ENCODE measurements at regions not wholly inside any gene's neighbourhood (a gene's known extent, or its start where the extent isn't known, plus 50 kb on each side); places are given as distances from the start of the nearest gene placed in this dataset.

DNA sequence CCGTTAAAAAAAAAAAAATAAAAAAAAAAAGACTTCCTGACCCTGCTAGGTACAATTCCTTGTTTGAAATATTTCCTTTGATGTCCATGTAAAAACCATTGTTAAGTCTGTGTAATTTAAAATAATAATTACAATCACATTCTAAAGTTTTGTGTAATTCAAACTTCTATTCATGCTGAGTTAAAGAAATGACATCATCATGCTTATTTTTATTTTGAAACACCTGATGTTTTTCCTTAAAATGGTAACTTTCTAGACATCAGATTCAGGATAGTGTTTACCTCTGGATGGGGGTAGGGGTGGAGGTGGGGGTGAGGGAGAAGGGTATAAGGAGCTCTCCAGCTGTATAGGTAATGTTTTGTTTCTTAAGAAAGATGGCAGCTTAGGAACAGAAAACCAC is 92.8 kb downstream of the ADCYAP1 start:
- Histone ChIP-seq H3K36me3 (ENCODE audit: insufficient read depth, low read length) (no peaks in the 10 kb centered on the region), H3K27me3 (ENCODE audit: insufficient read depth, low read length) (no peaks in the 10 kb centered on the region), H3K27ac (ENCODE audit: low read depth, low read length) (no peak overlapping the region), H3K9me3 (ENCODE audit: control insufficient read depth in 1 of 2, low read length in 2 of 2) (no peaks in the 10 kb centered on the region), H3K4me3 (ENCODE audit: low read length in 2 of 2) (no peak overlapping the region), H3K4me1 (ENCODE audit: insufficient read depth, low read length) (no peaks in the 10 kb centered on the region)
- CTCF ChIA-PET (ENCODE audit: partially characterized antibody) = no interaction called here
- no peaks in the 10 kb centered on the region for H3K4me1 Mint-ChIP-seq
- H3K27ac Mint-ChIP-seq = no peak overlapping the region
- peaks cover 0 to 3% of the 10 kb centered on the region in 2 donors for H3K27me3 Mint-ChIP-seq
- H3K9me3 Mint-ChIP-seq = peaks cover 0 to 16% (median 5%) of the 10 kb centered on the region in 8 donors
- no peaks in the 10 kb centered on the region for H3K36me3 Mint-ChIP-seq
- no peak for DNase-seq
- intact Hi-C loops (cut with micrococcal nuclease) = no loop called here
- POLR2A ChIA-PET (ENCODE audit: partially characterized antibody) = no interaction called here
- no peak overlapping the region for H3K4me3 Mint-ChIP-seq

DNA sequence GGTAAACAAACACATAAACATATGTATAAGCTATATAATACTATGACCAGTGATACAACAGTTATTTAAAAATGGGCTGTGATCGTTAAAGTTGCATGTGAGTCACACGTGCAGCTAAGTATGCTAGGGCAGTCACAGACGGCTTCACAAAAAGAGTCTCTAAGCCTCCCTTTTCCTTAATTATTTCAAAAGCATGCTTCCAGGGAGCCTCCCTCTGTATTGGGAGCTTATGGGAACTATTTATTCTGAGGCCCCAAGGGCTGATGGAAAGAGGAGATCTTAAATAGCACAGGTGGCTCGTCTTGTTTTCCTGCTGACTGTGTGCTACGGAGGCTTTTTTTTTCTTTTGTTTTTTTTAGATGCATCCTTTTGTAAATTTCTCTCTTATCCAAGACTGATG is 94.3 kb downstream of the ADCYAP1 start:
- H3K27ac Mint-ChIP-seq = no peak overlapping the region
- ChIA-PET POLR2A (ENCODE audit: partially characterized antibody) (no interaction called here), CTCF (ENCODE audit: partially characterized antibody) (no interaction called here)
- intact Hi-C loops (cut with micrococcal nuclease) = no loop called here
- no peak overlapping the region for H3K4me3 Mint-ChIP-seq
- no peak for DNase-seq
- H3K27me3 Mint-ChIP-seq = peaks cover 0 to 3% of the 10 kb centered on the region in 2 donors
- H3K36me3 ChIP-seq (ENCODE audit: insufficient read depth, low read length) = no peaks in the 10 kb centered on the region
- no peaks in the 10 kb centered on the region for H3K27me3 ChIP-seq (ENCODE audit: insufficient read depth, low read length)
- no peaks in the 10 kb centered on the region for H3K36me3 Mint-ChIP-seq
- no peak overlapping the region for H3K4me3 ChIP-seq (ENCODE audit: low read length in 2 of 2)
- no peaks in the 10 kb centered on the region for H3K4me1 Mint-ChIP-seq
- H3K4me1 ChIP-seq (ENCODE audit: insufficient read depth, low read length) = no peaks in the 10 kb centered on the region
- no peaks in the 10 kb centered on the region for H3K9me3 ChIP-seq (ENCODE audit: control insufficient read depth in 1 of 2, low read length in 2 of 2)
- peaks cover 0 to 20% (median 8%) of the 10 kb centered on the region in 8 donors for H3K9me3 Mint-ChIP-seq
- H3K27ac ChIP-seq (ENCODE audit: low read depth, low read length) = no peak overlapping the region

DNA sequence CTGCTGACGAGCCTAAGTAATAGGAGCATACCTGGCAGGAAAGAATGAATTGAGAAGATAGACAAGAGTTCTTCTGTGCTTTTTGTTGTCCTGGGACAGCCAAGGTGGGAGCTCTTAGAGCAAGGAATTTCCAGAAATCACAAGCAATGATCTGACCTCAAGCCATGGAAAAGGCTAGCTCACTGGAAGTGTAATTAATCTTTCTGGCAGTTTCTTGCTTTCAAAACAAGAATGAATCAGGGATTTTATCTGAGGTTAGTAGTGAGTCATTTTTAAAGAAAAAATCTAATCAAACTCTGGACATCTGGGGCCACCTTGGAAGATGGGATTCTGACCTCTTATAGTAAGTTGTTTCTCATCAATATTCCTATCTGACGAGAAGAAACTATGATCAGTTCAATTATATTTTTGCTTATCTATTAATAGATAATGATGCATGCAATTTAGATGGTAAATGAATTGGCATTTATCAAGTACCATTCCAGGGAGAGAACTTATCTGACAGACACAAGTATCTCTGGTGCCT is 98.0 kb downstream of the ADCYAP1 start:
- Mint-ChIP-seq H3K9me3 (peaks cover 0 to 8% (median 4%) of the 10 kb centered on the region in 8 donors), H3K4me1 (no peaks in the 10 kb centered on the region), H3K4me3 (no peak overlapping the region), H3K27me3 (no peaks in the 10 kb centered on the region), H3K36me3 (no peaks in the 10 kb centered on the region), H3K27ac (no peak overlapping the region)
- Histone ChIP-seq H3K4me3 (ENCODE audit: low read length in 2 of 2) (no peak overlapping the region), H3K27me3 (ENCODE audit: insufficient read depth, low read length) (no peaks in the 10 kb centered on the region), H3K36me3 (ENCODE audit: insufficient read depth, low read length) (no peaks in the 10 kb centered on the region), H3K27ac (ENCODE audit: low read depth, low read length) (no peak overlapping the region), H3K9me3 (ENCODE audit: control insufficient read depth in 1 of 2, low read length in 2 of 2) (no peaks in the 10 kb centered on the region), H3K4me1 (ENCODE audit: insufficient read depth, low read length) (no peaks in the 10 kb centered on the region)
- POLR2A ChIA-PET (ENCODE audit: partially characterized antibody) = no interaction called here
- DNase-seq = no peak
- CTCF ChIA-PET (ENCODE audit: partially characterized antibody) = interaction anchor here (0.6 kb wide), 1 partner anchor 41 kb away, joined by 3 read pairs; no protein-coding TSS in a partner anchor
- intact Hi-C loops (cut with micrococcal nuclease) = no loop called here

DNA sequence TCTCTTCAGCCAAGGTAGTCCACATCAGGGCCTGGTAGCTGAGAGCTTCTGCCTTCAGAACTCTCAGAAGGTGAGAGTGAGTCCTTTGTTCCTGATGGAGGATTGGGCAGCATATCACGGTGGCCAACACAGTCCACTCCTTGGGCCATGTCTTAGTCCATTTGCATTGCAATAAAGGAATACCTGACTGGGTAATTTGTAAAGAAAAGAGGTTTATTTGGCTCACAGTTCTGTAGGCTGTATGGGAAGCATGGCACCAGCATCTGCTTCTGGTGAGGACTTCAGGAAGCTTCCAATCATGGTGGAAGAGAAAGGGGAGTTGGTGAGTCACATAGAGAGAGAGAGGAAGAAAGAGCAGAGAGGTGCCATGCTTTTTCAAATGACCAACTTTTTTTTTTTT is 98.8 kb downstream of the ADCYAP1 start:
- intact Hi-C loops (cut with micrococcal nuclease) = no loop called here
- Histone ChIP-seq H3K4me3 (ENCODE audit: low read length in 2 of 2) (no peak overlapping the region), H3K4me1 (ENCODE audit: insufficient read depth, low read length) (no peaks in the 10 kb centered on the region), H3K9me3 (ENCODE audit: control insufficient read depth in 1 of 2, low read length in 2 of 2) (no peaks in the 10 kb centered on the region), H3K27me3 (ENCODE audit: insufficient read depth, low read length) (no peaks in the 10 kb centered on the region), H3K36me3 (ENCODE audit: insufficient read depth, low read length) (no peaks in the 10 kb centered on the region), H3K27ac (ENCODE audit: low read depth, low read length) (no peak overlapping the region)
- no peak for DNase-seq
- H3K4me3 Mint-ChIP-seq = no peak overlapping the region
- CTCF ChIA-PET (ENCODE audit: partially characterized antibody) = no interaction called here
- peaks cover 0 to 8% (median 4%) of the 10 kb centered on the region in 8 donors for H3K9me3 Mint-ChIP-seq
- no peaks in the 10 kb centered on the region for H3K27me3 Mint-ChIP-seq
- H3K4me1 Mint-ChIP-seq = no peaks in the 10 kb centered on the region
- H3K36me3 Mint-ChIP-seq = no peaks in the 10 kb centered on the region
- no peak overlapping the region for H3K27ac Mint-ChIP-seq
- POLR2A ChIA-PET (ENCODE audit: partially characterized antibody) = no interaction called here

DNA sequence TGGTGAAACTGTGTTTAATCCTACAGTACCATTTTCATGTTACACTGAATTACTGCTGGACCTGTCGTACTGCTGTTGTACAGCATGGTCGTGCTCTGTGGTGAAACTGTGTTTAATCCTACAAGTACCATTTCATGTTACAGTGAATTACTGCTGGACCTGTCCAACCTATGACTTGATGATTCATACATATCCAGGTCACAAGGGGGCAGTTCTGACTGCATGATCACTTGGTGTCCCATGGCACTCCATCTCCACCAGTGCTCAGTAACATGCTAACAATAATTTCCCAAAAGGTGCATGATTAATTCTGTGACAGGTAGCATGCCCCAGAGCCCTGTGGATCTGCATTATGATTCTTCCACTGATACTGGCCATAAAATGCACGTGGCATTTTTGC is 101.6 kb downstream of the ADCYAP1 start:
- Histone ChIP-seq H3K36me3 (ENCODE audit: insufficient read depth, low read length) (no peaks in the 10 kb centered on the region), H3K9me3 (ENCODE audit: control insufficient read depth in 1 of 2, low read length in 2 of 2) (no peaks in the 10 kb centered on the region), H3K4me1 (ENCODE audit: insufficient read depth, low read length) (no peaks in the 10 kb centered on the region), H3K4me3 (ENCODE audit: low read length in 2 of 2) (no peak overlapping the region), H3K27me3 (ENCODE audit: insufficient read depth, low read length) (no peaks in the 10 kb centered on the region), H3K27ac (ENCODE audit: low read depth, low read length) (no peak overlapping the region)
- intact Hi-C loops (cut with micrococcal nuclease) = no loop called here
- H3K27ac Mint-ChIP-seq = no peak overlapping the region
- no peak for DNase-seq
- H3K9me3 Mint-ChIP-seq = peaks cover 0 to 7% (median 3%) of the 10 kb centered on the region in 8 donors
- ChIA-PET POLR2A (ENCODE audit: partially characterized antibody) (no interaction called here), CTCF (ENCODE audit: partially characterized antibody) (no interaction called here)
- no peaks in the 10 kb centered on the region for H3K4me1 Mint-ChIP-seq
- no peak overlapping the region for H3K4me3 Mint-ChIP-seq
- no peaks in the 10 kb centered on the region for H3K36me3 Mint-ChIP-seq
- no peaks in the 10 kb centered on the region for H3K27me3 Mint-ChIP-seq

DNA sequence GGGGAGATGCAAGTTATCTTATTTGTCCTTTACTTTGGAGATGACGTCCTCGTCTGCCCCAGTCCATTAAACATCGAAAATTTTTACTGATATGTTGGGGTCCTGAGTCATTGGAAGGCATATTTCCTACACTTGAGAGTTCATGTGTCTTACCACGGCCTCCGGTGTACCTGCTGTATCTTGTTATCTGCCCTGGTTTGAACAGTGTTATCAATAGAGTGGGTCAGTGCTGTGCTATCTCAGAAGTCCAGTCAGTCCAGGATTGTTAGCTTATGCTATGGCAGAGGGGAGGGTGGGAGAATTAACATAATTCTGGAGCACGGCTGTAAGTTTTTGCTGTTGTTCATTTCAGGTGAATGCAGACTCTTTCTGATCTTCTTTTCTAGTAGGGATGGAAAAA is 102.3 kb downstream of the ADCYAP1 start:
- H3K27ac ChIP-seq (ENCODE audit: low read depth, low read length) = no peak overlapping the region
- Mint-ChIP-seq H3K36me3 (no peaks in the 10 kb centered on the region), H3K4me3 (no peak overlapping the region), H3K27me3 (no peaks in the 10 kb centered on the region), H3K9me3 (peaks cover 0 to 7% (median 3%) of the 10 kb centered on the region in 8 donors), H3K4me1 (no peaks in the 10 kb centered on the region), H3K27ac (no peak overlapping the region)
- intact Hi-C loops (cut with micrococcal nuclease) = no loop called here
- ChIA-PET POLR2A (ENCODE audit: partially characterized antibody) (no interaction called here), CTCF (ENCODE audit: partially characterized antibody) (no interaction called here)
- H3K4me1 ChIP-seq (ENCODE audit: insufficient read depth, low read length) = no peaks in the 10 kb centered on the region
- H3K9me3 ChIP-seq (ENCODE audit: control insufficient read depth in 1 of 2, low read length in 2 of 2) = no peaks in the 10 kb centered on the region
- no peaks in the 10 kb centered on the region for H3K27me3 ChIP-seq (ENCODE audit: insufficient read depth, low read length)
- no peak for DNase-seq
- H3K4me3 ChIP-seq (ENCODE audit: low read length in 2 of 2) = no peak overlapping the region
- no peaks in the 10 kb centered on the region for H3K36me3 ChIP-seq (ENCODE audit: insufficient read depth, low read length)

DNA sequence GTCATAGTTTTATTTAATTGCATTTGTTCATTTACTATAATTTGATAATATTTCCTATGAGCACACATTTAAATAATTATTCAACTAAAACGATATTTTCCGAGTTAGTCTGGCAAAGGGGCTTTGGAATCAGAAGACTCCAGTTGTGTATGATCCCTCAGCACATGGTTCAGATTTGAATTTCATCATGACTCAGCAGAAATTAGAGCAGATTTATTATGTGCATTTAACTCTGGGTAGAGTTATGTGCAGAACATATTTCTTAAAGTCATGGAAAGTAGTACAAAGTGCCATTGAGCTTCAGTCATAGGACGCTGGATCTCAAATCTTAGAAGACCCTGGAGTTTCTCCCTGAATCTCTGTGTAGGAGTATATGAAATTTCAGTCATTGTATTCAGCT is 106.7 kb downstream of the ADCYAP1 start:
- H3K27me3 ChIP-seq (ENCODE audit: insufficient read depth, low read length) = no peaks in the 10 kb centered on the region
- ChIA-PET CTCF (ENCODE audit: partially characterized antibody) (no interaction called here), POLR2A (ENCODE audit: partially characterized antibody) (no interaction called here)

DNA sequence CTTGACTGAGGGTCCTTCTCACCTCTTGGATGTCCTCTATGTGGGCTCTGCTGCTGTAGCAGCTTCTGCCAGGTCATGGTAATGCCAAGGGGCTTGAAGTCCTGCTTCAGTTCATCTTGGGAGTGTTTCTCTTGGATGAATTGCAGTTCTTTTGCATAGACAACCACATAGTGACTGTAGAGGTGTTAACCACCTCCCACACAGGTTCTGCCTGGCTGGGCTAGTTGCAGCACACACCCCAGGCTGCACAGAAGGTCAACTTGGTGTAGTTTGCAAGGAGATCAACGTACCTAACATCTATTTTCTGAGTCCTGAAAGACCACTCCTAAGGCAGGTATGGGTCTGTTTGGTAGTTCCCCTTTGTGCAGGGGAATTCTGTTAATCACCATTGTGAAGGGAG is 108.1 kb downstream of the ADCYAP1 start:
- H3K27me3 Mint-ChIP-seq = no peaks in the 10 kb centered on the region
- intact Hi-C loops (cut with micrococcal nuclease) = no loop called here
- ChIA-PET POLR2A (ENCODE audit: partially characterized antibody) (no interaction called here), CTCF (ENCODE audit: partially characterized antibody) (no interaction called here)
- H3K36me3 Mint-ChIP-seq = no peaks in the 10 kb centered on the region
- no peaks in the 10 kb centered on the region for H3K9me3 ChIP-seq (ENCODE audit: control insufficient read depth in 1 of 2, low read length in 2 of 2)
- no peaks in the 10 kb centered on the region for H3K27me3 ChIP-seq (ENCODE audit: insufficient read depth, low read length)
- no peak for DNase-seq
- no peak overlapping the region for H3K4me3 ChIP-seq (ENCODE audit: low read length in 2 of 2)
- no peaks in the 10 kb centered on the region for H3K36me3 ChIP-seq (ENCODE audit: insufficient read depth, low read length)
- H3K27ac ChIP-seq (ENCODE audit: low read depth, low read length) = no peak overlapping the region
- H3K9me3 Mint-ChIP-seq = peaks cover 0 to 2% (median 0%) of the 10 kb centered on the region in 8 donors
- no peaks in the 10 kb centered on the region for H3K4me1 Mint-ChIP-seq
- H3K4me3 Mint-ChIP-seq = no peak overlapping the region
- H3K4me1 ChIP-seq (ENCODE audit: insufficient read depth, low read length) = no peaks in the 10 kb centered on the region
- no peak overlapping the region for H3K27ac Mint-ChIP-seq

More for the DNA sequence above, 106.7 kb downstream of the ADCYAP1 start:
- Histone ChIP-seq H3K4me3 (ENCODE audit: low read length in 2 of 2) (no peak overlapping the region), H3K9me3 (ENCODE audit: control insufficient read depth in 1 of 2, low read length in 2 of 2) (no peaks in the 10 kb centered on the region), H3K4me1 (ENCODE audit: insufficient read depth, low read length) (no peaks in the 10 kb centered on the region), H3K27ac (ENCODE audit: low read depth, low read length) (no peak overlapping the region), H3K36me3 (ENCODE audit: insufficient read depth, low read length) (no peaks in the 10 kb centered on the region)
- intact Hi-C loops (cut with micrococcal nuclease) = no loop called here
- no peak overlapping the region for H3K27ac Mint-ChIP-seq
- H3K4me3 Mint-ChIP-seq = no peak overlapping the region
- no peaks in the 10 kb centered on the region for H3K4me1 Mint-ChIP-seq
- no peak for DNase-seq
- no peaks in the 10 kb centered on the region for H3K36me3 Mint-ChIP-seq
- no peaks in the 10 kb centered on the region for H3K27me3 Mint-ChIP-seq
- peaks cover 0 to 2% (median 0%) of the 10 kb centered on the region in 8 donors for H3K9me3 Mint-ChIP-seq
